HG03064 (cell line): ENCODE measurements at regions not wholly inside any gene's neighbourhood (a gene's known extent, or its start where the extent isn't known, plus 50 kb on each side); places are given as distances from the start of the nearest gene placed in this dataset.

Experiments
- ATAC-seq: cut with Tn5 transposase; IDR thresholded peaks from one replicate; pipeline ENCODE4 v1.9.1; 2021; ENCODE audit warnings: low read depth; ENCODE audit not compliant: unreplicated experiment

DNA sequence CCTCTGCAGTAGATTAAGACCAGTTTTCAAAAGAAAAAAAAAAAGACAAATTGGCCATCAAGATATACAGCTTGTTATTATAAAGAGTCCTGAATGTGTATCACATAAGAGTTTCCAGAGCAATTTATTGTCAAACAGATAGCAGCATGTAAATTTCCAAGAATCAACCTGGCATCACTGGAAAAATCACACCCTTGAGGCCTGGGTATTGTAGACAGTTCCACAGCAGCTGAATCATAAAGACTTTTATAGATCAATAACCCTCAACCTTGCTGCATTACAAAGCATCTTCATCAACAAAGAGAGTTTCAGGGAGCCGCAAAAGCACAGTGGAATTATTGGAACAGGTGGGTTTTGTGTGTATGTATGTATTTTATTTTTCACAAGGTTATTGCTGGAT is 94.6 kb upstream of the LRIG3 start:
- no peak for ATAC-seq

DNA sequence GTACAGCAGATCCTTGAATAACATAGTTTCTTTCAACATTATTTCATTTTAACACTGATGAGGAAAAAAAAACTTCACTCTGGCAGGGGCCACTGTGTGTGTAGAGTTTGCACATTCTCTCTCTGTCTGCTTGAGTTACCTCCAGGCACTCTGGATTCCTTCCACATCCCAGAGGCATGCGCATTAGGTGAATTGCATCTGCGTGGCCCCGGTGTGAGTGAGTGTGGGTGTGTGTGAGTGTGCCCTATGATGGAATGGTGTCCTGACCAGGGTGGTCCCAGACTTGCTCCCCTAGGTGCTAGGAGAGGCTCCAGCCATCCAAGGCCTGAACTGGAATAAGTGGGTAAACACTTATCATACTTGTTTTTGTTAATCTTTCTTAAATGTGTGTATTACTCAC is 90.6 kb upstream of the LRIG3 start:
- ATAC-seq, result no peak

DNA sequence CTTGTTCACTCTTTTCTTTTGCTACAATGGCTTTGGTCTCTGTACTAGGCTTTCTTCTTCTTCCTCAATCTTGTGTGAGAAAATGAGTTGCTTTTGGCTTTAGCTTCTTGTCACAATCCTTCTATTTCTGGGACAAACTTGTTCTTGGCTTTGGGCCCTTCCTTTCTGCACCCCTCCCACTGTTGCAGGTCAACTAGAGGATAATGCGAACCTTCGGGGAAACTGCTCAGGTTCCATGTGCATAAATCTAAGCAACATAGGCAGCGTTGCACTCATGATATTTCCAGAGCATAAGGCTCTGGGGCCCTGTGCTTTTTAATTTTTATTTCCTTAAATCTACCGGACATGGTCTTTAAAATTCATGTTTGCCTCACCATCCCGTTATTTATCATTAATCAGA is 89.8 kb upstream of the LRIG3 start:
- ATAC-seq, result no peak

DNA sequence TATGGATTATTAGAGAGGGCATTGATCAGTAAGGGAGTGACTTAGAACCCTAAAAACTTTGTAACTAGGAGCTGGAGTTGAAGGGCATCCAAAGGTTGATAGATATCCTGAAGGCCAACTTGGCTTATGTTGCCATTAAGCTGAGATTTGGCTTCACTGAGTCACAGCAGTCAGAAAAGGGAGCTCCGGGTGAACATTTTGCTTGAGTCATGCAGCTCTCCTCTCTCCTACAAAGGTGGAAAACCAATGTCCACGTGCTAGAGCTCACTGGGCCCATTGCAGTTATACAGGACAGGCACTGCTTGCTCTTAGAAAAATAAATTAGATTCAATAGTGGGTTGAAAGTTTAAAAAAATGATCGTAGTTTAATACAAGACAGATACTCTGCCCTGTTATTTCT is 87.3 kb upstream of the LRIG3 start:
- no peak for ATAC-seq

DNA sequence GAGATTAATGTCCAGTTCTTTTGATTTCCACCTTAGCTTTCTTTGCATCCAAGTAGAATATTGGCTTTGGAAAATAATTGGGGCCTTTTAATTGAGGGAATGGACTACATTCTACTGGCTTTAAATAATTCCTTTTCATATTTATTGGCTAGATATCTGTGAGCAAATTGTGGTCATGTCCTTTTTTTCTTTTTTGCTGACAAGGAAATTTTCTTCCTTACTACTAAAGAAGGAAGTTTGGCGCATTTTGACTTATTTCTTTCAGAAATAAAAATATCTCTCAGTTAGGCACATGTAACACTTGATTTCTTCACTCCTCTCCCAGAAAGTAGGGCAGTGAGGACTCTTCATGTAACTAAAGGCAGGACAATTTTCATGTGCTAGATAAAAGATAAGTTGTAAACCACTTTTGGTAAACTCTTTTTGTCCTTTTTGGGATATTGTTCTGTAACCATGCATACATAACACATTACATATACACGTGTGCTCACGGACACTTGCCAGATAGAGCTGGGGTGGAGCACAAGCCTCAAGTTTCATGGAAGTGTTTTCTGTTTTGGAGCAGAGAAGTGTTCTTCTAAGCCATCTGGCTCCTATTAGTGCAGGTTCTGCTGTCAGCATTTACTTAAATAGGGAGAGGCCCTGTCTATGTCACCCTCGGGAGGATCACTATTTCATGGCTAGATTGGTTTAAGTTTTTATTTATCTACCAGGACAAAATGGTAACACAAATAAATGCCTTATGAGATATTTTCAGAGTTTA is 85.1 kb upstream of the LRIG3 start:
- no peak for ATAC-seq

DNA sequence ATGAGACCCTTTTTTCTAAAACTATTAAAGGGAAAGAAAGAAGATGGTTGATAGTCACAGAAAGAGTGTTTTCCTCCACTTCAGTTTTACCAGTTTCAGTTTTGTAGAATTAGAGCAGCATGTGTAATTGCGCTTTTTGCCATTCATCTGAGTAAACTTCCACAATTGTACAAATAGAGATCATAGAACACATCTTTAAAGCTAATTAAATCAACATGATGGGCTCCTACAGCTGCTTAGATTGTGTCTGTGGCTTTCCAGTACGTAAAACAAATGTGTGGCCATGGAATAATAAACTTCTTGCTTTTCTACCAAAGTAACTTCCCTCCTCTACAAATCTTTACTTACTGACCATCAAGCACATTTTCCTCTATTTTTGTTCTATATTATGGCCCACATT is 84.2 kb upstream of the LRIG3 start:
- ATAC-seq, result no peak

DNA sequence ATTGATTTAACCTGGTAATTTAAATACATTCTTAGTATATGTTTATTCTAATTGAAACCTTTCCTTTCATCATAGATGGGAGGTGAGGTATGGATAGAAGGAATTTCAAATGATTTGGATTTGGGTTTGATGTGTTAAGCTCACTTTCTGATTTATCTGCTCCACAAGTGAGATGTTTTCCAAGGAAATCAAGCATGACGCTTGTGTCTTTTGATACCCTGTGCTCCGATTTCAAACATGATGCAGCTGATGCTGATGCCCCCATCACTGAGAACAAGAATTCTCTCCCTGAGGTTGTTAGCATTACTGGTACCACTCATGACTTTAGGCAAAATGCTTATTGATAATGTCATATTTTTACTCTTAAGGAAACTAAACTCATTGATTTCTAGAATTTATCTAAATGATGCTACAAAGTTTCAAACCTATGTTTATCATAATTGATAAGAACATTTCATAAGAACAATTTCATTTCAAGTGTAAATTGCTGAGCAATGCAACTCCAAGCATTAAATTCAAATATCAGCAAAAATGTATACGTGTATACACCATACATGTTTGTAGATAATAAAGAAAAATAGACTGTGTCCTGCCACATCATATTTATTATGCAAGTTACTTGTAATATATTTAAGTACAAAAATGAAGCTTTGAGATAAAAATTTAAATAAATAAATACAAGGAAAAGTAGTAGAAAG is 75.5 kb upstream of the LRIG3 start:
- ATAC-seq, result no peak

DNA sequence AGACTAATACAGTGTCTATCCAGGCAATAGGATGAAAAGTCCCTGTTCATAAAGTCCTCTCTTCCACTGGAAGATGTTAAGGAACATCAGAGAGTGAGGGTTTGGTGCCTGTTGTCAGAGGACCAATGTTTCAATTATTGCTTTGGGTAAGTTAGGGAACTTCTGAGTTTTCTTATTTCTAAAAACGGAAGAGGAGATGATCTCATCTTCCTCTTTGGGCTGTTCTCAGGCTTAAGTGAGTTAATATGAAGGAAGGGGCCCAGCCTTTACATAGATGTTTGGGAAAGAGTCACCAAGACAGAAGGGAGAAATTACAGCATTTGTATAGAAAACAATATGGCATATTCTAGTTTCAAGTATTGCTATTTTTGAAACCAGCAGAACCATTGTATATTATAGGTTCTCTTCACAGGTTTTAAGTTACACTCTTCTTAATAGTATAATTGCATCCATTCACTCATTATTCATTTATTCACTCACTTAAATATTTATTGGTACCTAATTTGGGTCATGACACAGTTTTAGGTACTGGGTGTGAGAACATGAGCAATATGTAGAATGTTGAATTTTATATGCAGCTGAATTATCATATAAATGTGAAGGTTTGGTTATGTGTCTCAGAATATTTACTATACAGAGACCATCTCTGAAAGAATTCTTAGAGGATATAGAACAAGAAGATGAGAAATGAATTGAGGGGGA is 68.5 kb upstream of the LRIG3 start:
- ATAC-seq, result no peak

DNA sequence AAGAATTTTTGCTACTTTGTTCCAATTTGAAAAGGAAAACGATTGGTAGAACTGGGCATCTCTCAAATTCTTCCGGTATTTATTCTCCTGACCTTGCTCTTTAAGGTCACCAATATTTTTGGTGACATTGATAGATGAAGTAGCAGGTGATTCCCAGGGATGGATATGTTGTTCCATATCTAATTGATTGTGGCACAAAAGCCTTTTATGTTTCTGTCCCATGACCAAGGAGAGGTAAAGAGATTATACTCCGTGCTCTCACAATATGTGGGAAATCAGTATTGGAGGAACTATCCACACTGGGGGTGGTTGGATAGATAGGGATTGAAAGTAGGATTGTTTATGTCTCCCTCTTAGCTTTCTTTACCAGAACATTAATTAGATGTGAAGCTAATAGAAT is 61.7 kb upstream of the LRIG3 start:
- no peak for ATAC-seq

DNA sequence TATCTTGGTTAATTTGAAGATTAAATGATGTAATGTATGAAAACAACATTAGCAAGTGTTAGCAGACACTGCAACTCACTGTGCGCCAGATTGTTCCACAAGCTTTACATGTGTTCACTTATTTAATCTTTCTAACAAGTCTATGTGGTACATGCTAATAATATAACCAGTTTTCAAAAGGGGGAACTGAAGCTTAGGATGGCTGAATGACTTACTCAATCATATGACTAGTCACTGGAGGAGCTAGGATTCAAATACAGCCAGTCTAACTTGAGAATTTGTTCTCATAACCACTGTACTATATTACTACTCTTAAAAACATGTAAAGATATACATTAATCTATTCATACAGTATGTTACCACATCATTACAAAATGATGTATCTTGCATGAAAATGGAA is 60.5 kb upstream of the LRIG3 start:
- no peak for ATAC-seq

DNA sequence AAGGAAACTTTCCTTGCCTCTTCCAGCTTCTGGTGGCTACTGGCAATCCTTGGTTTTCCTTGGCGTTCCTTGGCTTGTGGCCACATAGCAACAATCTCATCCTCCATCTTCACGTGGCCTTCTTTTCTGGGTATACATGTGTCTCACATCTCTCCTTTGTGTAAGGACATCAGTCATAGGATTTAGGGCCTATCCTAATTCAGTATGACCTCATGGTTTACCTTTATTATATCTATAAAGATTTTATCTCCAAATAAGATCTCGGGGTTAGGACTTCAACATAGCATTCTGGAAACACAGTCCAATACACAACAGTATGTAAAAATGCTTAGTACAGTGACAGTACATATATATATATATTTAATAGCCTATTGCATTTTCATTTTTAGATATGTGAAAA is 58.4 kb upstream of the LRIG3 start:
- ATAC-seq, result no peak

DNA sequence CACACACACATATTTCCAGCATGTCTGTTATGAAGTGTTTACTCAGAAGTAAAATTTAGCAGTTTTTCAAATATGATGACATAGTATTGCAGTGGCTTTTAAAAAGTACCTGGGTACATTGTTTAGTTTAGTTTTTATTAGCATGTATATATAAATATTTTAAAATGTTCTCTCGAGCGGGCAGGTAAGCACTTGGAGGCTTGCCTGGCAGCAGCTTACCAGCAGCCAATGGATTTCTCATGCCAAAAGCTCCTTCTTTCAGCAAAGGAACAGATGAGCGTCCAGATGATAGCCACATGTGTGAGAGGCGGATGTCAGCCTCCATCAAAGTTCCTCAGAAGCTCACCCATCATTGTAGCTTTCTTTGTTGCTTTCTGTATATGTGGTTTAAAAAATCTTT is 57.2 kb upstream of the LRIG3 start:
- no peak for ATAC-seq

DNA sequence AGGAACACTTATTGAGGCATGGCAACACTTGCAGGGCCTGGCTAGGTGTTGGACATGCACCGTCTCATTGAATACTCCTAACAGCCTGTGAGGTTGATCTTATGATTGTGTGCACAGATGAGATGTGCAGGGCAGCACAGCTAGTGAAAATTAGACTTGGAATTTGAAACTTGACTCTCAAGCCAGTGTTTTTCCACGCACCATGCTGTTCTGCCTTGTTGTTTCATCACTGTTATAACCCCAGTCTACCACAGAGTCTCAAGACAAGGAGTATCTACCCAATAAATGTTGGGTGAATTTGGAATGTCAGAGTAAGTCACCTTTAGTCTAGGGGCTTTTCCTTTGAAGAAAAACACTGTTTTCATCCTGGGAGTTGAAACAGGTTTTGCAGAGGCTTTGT is 55.8 kb upstream of the LRIG3 start:
- ATAC-seq, result no peak
